ENCODE measurements at regions not wholly inside any gene's neighbourhood (a gene's known extent, or its start where the extent isn't known, plus 50 kb on each side); places are given as distances from the start of the nearest gene placed in this dataset.

DNA sequence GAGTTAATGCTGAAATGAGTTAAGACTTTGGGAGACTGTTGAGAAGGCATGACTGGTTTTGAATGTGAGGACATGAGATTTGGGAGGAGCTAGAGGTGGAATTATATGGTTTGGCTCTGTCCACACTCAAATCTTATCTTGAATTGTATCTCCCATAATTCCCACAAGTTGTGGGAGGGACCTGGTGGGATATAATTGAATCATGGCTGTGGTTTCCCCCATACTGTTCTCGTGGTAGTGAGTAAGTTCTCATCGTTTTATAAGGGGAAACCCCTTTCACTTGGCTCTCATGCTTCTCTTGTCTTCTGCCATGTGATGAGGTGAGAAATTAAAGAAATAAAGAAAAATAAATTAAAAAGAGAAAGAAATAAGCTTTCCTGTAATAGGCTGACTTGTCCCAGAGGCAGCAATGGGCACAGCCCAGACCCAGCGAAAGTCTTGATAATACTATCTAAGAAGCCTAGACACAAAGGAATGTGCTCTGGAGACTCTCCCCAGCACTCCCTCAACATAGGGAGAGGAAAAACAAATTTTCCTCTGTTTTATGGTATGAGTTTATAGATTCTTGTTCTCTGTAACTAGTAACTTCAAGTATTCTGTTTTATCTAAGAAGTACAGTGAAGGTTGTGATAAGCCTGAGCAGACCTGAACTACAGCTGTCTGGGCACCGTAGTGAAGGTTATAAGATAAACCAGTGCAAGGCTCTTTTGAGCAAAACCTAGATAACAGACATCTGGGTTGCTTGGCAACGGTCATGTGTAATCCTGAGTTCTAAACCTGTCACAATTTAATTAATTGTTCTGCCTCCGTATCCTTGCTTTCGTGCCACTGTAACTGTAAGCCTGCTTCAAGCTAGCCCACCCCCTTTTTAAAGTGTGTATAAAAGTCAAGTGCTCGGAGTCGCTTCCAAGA, 88.9 kb upstream of the ECI2 start:
- TF ChIP-seq, protein P1, sequence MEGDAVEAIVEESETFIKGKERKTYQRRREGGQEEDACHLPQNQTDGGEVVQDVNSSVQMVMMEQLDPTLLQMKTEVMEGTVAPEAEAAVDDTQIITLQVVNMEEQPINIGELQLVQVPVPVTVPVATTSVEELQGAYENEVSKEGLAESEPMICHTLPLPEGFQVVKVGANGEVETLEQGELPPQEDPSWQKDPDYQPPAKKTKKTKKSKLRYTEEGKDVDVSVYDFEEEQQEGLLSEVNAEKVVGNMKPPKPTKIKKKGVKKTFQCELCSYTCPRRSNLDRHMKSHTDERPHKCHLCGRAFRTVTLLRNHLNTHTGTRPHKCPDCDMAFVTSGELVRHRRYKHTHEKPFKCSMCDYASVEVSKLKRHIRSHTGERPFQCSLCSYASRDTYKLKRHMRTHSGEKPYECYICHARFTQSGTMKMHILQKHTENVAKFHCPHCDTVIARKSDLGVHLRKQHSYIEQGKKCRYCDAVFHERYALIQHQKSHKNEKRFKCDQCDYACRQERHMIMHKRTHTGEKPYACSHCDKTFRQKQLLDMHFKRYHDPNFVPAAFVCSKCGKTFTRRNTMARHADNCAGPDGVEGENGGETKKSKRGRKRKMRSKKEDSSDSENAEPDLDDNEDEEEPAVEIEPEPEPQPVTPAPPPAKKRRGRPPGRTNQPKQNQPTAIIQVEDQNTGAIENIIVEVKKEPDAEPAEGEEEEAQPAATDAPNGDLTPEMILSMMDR (IDR thresholded peaks at IDR 0.05) = no peak
- TF ChIP-seq POLR2A (IDR thresholded peaks at IDR 0.05; ENCODE audit: low read depth) (no peak), POLR2AphosphoS5 (IDR thresholded peaks at IDR 0.05) (no peak)
